GM12878 (cell line): ENCODE measurements at regions not wholly inside any gene's neighbourhood (a gene's known extent, or its start where the extent isn't known, plus 50 kb on each side); places are given as distances from the start of the nearest gene placed in this dataset.

ENCODE experiments used
- EP300 ChIP-seq, 2 experiments: fragments of 150-350 bp in 1 of 2; IDR thresholded peaks; 2 replicates each; pipeline ENCODE4 v1.6.1; 2011 to 2012; ENCODE audit warnings: low read depth in 2 of 2, low read length in 2 of 2, borderline replicate concordance in 1 of 2, improper control_type of control experiment in 1 of 2, inconsistent platforms in 1 of 2; ENCODE audit not compliant: control insufficient read depth in 1 of 2
- HCFC1 ChIP-seq: fragments of 150-350 bp; IDR thresholded peaks from 2 replicates; pipeline ENCODE4 v1.6.1; 2014; ENCODE audit warnings: low read length
- TF ChIP-seq, protein P1 (sequence below), 3 experiments: IDR thresholded peaks in 2 of 3; conservative IDR thresholded peaks in 1 of 3; 2 replicates each; pipeline ENCODE4 v1.5.1; 2011; ENCODE audit warnings: low read depth in 3 of 3, low read length in 3 of 3, mild to moderate bottlenecking in 3 of 3, control low read depth in 2 of 3, moderate library complexity in 2 of 3, inconsistent platforms in 1 of 3, mixed read lengths in 1 of 3; ENCODE audit not compliant: control insufficient read depth in 2 of 3, insufficient read depth in 1 of 3; ENCODE audit errors: extremely low read depth in 1 of 3
- TF ChIP-seq, protein P2 (sequence below): IDR thresholded peaks from 2 replicates; pipeline ENCODE4 v1.6.1; 2012; ENCODE audit warnings: mild to moderate bottlenecking, low read depth, low read length

DNA sequence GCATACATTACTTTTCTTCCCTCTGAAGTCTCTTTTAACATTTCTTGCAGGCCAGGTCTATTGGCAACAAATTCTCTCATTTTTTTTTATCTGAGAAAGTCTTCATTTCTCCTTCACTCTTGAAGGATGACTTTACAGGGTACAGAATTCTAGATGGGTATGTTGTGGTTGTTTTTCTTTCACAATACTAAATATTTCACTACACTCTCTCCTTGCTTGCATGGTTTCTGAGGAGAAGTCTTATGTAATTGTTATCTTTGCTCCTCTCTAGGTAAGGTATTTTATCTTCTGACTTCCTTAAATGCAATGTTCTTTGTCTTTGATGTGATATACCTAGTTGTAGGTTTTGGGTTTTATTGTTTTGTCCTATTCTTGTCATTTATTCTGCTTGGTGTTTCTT is 371.1 kb downstream of the FIGN start:
- TF ChIP-seq, protein P1, sequence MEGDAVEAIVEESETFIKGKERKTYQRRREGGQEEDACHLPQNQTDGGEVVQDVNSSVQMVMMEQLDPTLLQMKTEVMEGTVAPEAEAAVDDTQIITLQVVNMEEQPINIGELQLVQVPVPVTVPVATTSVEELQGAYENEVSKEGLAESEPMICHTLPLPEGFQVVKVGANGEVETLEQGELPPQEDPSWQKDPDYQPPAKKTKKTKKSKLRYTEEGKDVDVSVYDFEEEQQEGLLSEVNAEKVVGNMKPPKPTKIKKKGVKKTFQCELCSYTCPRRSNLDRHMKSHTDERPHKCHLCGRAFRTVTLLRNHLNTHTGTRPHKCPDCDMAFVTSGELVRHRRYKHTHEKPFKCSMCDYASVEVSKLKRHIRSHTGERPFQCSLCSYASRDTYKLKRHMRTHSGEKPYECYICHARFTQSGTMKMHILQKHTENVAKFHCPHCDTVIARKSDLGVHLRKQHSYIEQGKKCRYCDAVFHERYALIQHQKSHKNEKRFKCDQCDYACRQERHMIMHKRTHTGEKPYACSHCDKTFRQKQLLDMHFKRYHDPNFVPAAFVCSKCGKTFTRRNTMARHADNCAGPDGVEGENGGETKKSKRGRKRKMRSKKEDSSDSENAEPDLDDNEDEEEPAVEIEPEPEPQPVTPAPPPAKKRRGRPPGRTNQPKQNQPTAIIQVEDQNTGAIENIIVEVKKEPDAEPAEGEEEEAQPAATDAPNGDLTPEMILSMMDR (IDR thresholded peaks at IDR 0.05 in 2 of 3, conservative IDR thresholded peaks at IDR 0.05 in 1 of 3; ENCODE audit: control insufficient read depth in 2 of 3, extremely low read depth in 1 of 3, insufficient read depth in 1 of 3, low read depth in 3 of 3, low read length in 3 of 3) = no peak
- TF ChIP-seq EP300 (IDR thresholded peaks at IDR 0.05; ENCODE audit: borderline replicate concordance in 1 of 2, control insufficient read depth in 1 of 2, low read depth in 2 of 2, low read length in 2 of 2) (no peak), HCFC1 (no peak)
- TF ChIP-seq, protein P2, sequence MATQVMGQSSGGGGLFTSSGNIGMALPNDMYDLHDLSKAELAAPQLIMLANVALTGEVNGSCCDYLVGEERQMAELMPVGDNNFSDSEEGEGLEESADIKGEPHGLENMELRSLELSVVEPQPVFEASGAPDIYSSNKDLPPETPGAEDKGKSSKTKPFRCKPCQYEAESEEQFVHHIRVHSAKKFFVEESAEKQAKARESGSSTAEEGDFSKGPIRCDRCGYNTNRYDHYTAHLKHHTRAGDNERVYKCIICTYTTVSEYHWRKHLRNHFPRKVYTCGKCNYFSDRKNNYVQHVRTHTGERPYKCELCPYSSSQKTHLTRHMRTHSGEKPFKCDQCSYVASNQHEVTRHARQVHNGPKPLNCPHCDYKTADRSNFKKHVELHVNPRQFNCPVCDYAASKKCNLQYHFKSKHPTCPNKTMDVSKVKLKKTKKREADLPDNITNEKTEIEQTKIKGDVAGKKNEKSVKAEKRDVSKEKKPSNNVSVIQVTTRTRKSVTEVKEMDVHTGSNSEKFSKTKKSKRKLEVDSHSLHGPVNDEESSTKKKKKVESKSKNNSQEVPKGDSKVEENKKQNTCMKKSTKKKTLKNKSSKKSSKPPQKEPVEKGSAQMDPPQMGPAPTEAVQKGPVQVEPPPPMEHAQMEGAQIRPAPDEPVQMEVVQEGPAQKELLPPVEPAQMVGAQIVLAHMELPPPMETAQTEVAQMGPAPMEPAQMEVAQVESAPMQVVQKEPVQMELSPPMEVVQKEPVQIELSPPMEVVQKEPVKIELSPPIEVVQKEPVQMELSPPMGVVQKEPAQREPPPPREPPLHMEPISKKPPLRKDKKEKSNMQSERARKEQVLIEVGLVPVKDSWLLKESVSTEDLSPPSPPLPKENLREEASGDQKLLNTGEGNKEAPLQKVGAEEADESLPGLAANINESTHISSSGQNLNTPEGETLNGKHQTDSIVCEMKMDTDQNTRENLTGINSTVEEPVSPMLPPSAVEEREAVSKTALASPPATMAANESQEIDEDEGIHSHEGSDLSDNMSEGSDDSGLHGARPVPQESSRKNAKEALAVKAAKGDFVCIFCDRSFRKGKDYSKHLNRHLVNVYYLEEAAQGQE = no peak
